Liver (tissue), 3 donors: ENCODE measurements at regions not wholly inside any gene's neighbourhood (a gene's known extent, or its start where the extent isn't known, plus 50 kb on each side); places are given as distances from the start of the nearest gene placed in this dataset.
A peak's percentile ranks its signal among the peaks of the same experiment; 100 is the strongest.

Experiments
- FOXA2 ChIP-seq: IDR thresholded peaks from 2 replicates; pipeline ENCODE4 v1.6.1; 2016; ENCODE audit warnings: antibody characterized with exemption
- GABPA ChIP-seq, 2 donors: IDR thresholded peaks in 1 of 2; conservative IDR thresholded peaks in 1 of 2; 2 replicates each; pipeline ENCODE4 v1.6.1; 2016; ENCODE audit warnings: antibody characterized with exemption in 2 of 2, mild to moderate bottlenecking in 1 of 2, moderate library complexity in 1 of 2
- TF ChIP-seq, protein P1 (sequence below): fragments of 150-350 bp; IDR thresholded peaks from 2 replicates; pipeline ENCODE4 v1.5.1; 2017; ENCODE audit warnings: improper control_type of control experiment, low read depth, low read length; ENCODE audit not compliant: missing input control
- donor health status: healthy.
- donor health status: healthy.

DNA sequence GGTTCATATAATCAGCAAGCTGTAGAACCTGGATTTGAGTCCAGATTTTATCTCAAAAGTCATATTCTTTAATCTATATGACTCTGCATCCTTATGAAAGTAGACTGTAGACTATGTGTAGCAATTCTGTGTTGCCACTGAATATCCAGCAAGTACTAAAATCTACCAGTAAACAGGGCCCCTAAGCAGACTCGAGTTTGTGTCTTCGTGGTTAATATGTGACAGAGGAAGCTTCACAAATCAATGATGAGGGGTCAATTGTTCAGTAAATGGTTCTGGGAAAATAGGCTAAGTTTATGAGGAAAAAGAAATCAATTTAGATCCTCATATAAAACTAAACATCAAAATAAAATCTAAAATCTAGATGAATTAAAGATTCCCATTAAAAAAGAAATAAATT lies 648.5 kb upstream of the KIRREL3 start:
- TF ChIP-seq, protein P1, sequence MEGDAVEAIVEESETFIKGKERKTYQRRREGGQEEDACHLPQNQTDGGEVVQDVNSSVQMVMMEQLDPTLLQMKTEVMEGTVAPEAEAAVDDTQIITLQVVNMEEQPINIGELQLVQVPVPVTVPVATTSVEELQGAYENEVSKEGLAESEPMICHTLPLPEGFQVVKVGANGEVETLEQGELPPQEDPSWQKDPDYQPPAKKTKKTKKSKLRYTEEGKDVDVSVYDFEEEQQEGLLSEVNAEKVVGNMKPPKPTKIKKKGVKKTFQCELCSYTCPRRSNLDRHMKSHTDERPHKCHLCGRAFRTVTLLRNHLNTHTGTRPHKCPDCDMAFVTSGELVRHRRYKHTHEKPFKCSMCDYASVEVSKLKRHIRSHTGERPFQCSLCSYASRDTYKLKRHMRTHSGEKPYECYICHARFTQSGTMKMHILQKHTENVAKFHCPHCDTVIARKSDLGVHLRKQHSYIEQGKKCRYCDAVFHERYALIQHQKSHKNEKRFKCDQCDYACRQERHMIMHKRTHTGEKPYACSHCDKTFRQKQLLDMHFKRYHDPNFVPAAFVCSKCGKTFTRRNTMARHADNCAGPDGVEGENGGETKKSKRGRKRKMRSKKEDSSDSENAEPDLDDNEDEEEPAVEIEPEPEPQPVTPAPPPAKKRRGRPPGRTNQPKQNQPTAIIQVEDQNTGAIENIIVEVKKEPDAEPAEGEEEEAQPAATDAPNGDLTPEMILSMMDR, result no peak
- peak in 1 of 2 donors; percentile 16 for TF ChIP-seq GABPA (IDR thresholded peaks at IDR 0.05 in 1 of 2, conservative IDR thresholded peaks at IDR 0.05 in 1 of 2)
- peak; percentile 63 for TF ChIP-seq FOXA2
